SW 1271 (cell line): ENCODE measurements at regions not wholly inside any gene's neighbourhood (a gene's known extent, or its start where the extent isn't known, plus 50 kb on each side); places are given as distances from the start of the nearest gene placed in this dataset.
"Not testable (repeated sequence)": the region's sequence is repeated elsewhere in the genome, so short reads cannot be mapped to it uniquely, and the experiment has no call there.

Source experiments
- DNase-seq, 2 experiments: peaks; one replicate each; lab custom pipeline; 2025; lab: John Stamatoyannopoulos, UW

GRCh38 chr1:234958066-234958705 lies 170.5 kb downstream of the TOMM20 start:
- no peak for DNase-seq

GRCh38 chr1:234957330-234958065 lies 171.1 kb downstream of the TOMM20 start:
- peak in 1 of 2 experiments; percentile 26 for DNase-seq

- no peak for DNase-seq
These were observed 171.8 kb downstream of the TOMM20 start for GRCh38 chr1:234956821-234957329.

GRCh38 chr1:234955107-234955731 lies 173.4 kb downstream of the TOMM20 start:
- DNase-seq, result no peak

GRCh38 chr1:234954613-234955012 lies 174.0 kb downstream of the TOMM20 start:
- no peak for DNase-seq

GRCh38 chr1:234953655-234954405 lies 174.8 kb downstream of the TOMM20 start:
- no peak for DNase-seq

- DNase-seq, result no peak
These were observed 178.0 kb downstream of the TOMM20 start for GRCh38 chr1:234950598-234950997.

GRCh38 chr1:234949528-234949927 lies 179.1 kb downstream of the TOMM20 start:
- not testable (repeated sequence) for DNase-seq

- DNase-seq, result no peak
These were observed 183.9 kb downstream of the TOMM20 start for GRCh38 chr1:234944439-234945344.

GRCh38 chr1:234943836-234944402 lies 184.7 kb downstream of the TOMM20 start:
- no peak for DNase-seq

GRCh38 chr1:234942879-234943506 lies 185.6 kb downstream of the TOMM20 start:
- no peak for DNase-seq

- DNase-seq, result no peak
These were observed 186.7 kb downstream of the TOMM20 start for GRCh38 chr1:234942012-234942332.

GRCh38 chr1:234941321-234942011 lies 187.2 kb downstream of the TOMM20 start:
- DNase-seq, result no peak

- DNase-seq, result no peak
These were observed 187.8 kb downstream of the TOMM20 start for GRCh38 chr1:234940841-234941240.

GRCh38 chr1:234938924-234939323 lies 189.7 kb downstream of the TOMM20 start:
- DNase-seq, result no peak

- DNase-seq, result no peak
These were observed 190.5 kb downstream of the TOMM20 start for GRCh38 chr1:234938135-234938534.

- DNase-seq, result no peak
These were observed 191.8 kb downstream of the TOMM20 start for GRCh38 chr1:234936612-234937389.

GRCh38 chr1:234934611-234935033 lies 194.0 kb downstream of the TOMM20 start:
- no peak for DNase-seq

GRCh38 chr1:234933475-234933874 lies 195.2 kb downstream of the TOMM20 start:
- DNase-seq, result no peak
